Adipocyte (in vitro differentiated cells): ENCODE measurements at regions not wholly inside any gene's neighbourhood (a gene's known extent, or its start where the extent isn't known, plus 50 kb on each side); places are given as distances from the start of the nearest gene placed in this dataset.

Source experiments
- DNase-seq: peaks from one replicate; pipeline ENCODE4 v3.0.0-alpha.2; 2015; ENCODE audit warnings: low read depth
- H3K27me3 ChIP-seq: replicated peaks from 2 replicates; pipeline ENCODE4 v1.7.0; 2013; ENCODE audit warnings: mild to moderate bottlenecking, low read length, moderate library complexity; ENCODE audit not compliant: control insufficient read depth, insufficient read depth
- H3K36me3 ChIP-seq: 2 replicates; pipeline ENCODE4 v1.7.0; 2013; ENCODE audit warnings: low read length, mild to moderate bottlenecking, moderate library complexity; ENCODE audit not compliant: control insufficient read depth, insufficient read depth, severe bottlenecking
- H3K4me1 ChIP-seq: 2 replicates; pipeline ENCODE4 v1.7.0; 2013; ENCODE audit warnings: mild to moderate bottlenecking, low read length, moderate library complexity; ENCODE audit not compliant: control insufficient read depth, insufficient read depth
- H3K4me3 ChIP-seq: 2 replicates; pipeline ENCODE4 v1.7.0; 2013; ENCODE audit warnings: mild to moderate bottlenecking, low read length, moderate library complexity
- H3K9ac ChIP-seq: 2 replicates; pipeline ENCODE4 v1.7.0; 2013; ENCODE audit warnings: mild to moderate bottlenecking, low read length, moderate library complexity
- H3K9me3 ChIP-seq: 2 replicates; pipeline ENCODE4 v1.7.0; 2013; ENCODE audit warnings: mild to moderate bottlenecking, low read length, moderate library complexity; ENCODE audit not compliant: control insufficient read depth

- Histone ChIP-seq H3K27me3 (no peaks in the 10 kb centered on the region), H3K9me3 (no peaks in the 10 kb centered on the region), H3K36me3 (no peaks in the 10 kb centered on the region), H3K4me1 (no peaks in the 10 kb centered on the region), H3K9ac (no peak overlapping the region), H3K4me3 (no peak overlapping the region)
- no peak for DNase-seq
These were observed 1307.9 kb upstream of the CDH6 start for GRCh38 chr5:29885595-29885994.

DNA sequence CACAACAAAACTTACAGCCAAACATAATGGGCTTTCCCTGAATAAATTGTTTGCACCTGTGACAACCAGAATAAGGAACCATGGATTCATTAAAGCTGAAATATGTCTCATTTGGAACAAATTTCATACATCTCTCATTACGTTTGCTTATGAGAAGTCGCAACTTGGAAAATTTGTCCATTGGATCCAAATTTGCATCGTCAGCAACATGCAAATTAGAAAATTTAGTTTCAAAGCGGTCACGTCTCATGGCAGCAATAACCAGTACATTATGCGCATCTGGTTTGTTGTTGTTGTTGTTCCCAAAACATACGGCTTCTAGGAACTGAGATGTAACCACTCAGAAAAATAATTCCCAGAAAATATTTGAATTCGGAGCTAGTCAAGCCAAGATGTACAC lies 1311.5 kb upstream of the CDH6 start:
- Histone ChIP-seq H3K4me3 (no peak overlapping the region), H3K9me3 (peaks cover 7% of the 10 kb centered on the region), H3K27me3 (no peaks in the 10 kb centered on the region), H3K9ac (no peak overlapping the region), H3K36me3 (no peaks in the 10 kb centered on the region), H3K4me1 (no peaks in the 10 kb centered on the region)
- DNase-seq, result no peak

GRCh38 chr5:29879401-29879800 lies 1314.1 kb upstream of the CDH6 start:
- H3K4me3 ChIP-seq, result no peak overlapping the region
- no peaks in the 10 kb centered on the region for H3K36me3 ChIP-seq
- H3K4me1 ChIP-seq, result no peaks in the 10 kb centered on the region
- peaks cover 7% of the 10 kb centered on the region for H3K9me3 ChIP-seq
- H3K9ac ChIP-seq, result no peak overlapping the region
- DNase-seq, result no peak
- no peaks in the 10 kb centered on the region for H3K27me3 ChIP-seq

DNA sequence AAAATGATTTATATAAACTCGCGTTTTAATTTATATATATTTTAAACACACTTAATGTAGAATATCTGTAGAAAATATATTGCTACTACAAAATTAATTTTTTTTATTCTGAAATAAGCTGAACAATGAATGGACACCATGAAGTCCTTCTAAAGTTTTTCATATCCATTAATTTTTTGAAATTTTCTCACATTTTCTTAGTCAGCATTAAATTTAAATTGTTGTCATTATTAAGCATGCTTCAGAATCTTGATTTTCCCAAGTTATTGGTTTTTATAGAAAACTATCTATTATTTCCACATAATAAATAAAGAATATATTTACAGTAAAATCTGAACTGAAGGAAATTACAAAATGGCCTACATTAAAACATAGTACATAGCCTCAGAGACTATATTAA lies 1314.9 kb upstream of the CDH6 start:
- H3K4me3 ChIP-seq, result no peak overlapping the region
- no peak overlapping the region for H3K9ac ChIP-seq
- H3K27me3 ChIP-seq, result no peaks in the 10 kb centered on the region
- H3K4me1 ChIP-seq, result no peaks in the 10 kb centered on the region
- H3K9me3 ChIP-seq, result peaks cover 7% of the 10 kb centered on the region
- no peak for DNase-seq
- no peaks in the 10 kb centered on the region for H3K36me3 ChIP-seq

DNA sequence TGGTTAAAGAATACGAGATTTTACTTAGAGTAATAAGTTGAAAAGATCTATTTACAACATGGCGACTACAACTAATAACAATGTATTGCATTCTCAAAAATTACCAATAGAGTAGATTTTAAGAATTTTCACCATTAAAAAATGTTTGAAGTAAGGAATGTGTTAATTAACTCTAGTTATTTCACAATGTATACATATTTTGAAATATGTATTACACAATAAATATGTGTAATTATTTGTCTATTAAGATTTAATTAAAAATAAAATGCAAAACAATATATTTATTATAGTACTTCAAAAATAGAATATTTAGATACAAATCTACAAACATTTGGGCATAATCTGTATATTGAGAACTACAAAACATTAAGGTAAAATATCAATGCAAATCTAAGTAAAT lies 1326.3 kb upstream of the CDH6 start:
- no peak overlapping the region for H3K4me3 ChIP-seq
- H3K27me3 ChIP-seq, result no peaks in the 10 kb centered on the region
- H3K36me3 ChIP-seq, result no peaks in the 10 kb centered on the region
- no peaks in the 10 kb centered on the region for H3K4me1 ChIP-seq
- DNase-seq, result no peak
- H3K9me3 ChIP-seq, result peaks cover 3% of the 10 kb centered on the region
- H3K9ac ChIP-seq, result no peak overlapping the region

- Histone ChIP-seq H3K4me3 (no peak overlapping the region), H3K27me3 (no peaks in the 10 kb centered on the region), H3K4me1 (no peaks in the 10 kb centered on the region), H3K9ac (no peak overlapping the region), H3K9me3 (peaks cover 4% of the 10 kb centered on the region), H3K36me3 (no peaks in the 10 kb centered on the region)
- DNase-seq, result no peak
These were observed 1339.7 kb upstream of the CDH6 start for GRCh38 chr5:29853711-29854220.

- DNase-seq, result no peak
- Histone ChIP-seq H3K27me3 (no peaks in the 10 kb centered on the region), H3K36me3 (no peaks in the 10 kb centered on the region), H3K4me3 (no peak overlapping the region), H3K4me1 (no peaks in the 10 kb centered on the region), H3K9ac (no peak overlapping the region), H3K9me3 (peaks cover 4% of the 10 kb centered on the region)
These were observed 1341.2 kb upstream of the CDH6 start for GRCh38 chr5:29852329-29852728.

DNA sequence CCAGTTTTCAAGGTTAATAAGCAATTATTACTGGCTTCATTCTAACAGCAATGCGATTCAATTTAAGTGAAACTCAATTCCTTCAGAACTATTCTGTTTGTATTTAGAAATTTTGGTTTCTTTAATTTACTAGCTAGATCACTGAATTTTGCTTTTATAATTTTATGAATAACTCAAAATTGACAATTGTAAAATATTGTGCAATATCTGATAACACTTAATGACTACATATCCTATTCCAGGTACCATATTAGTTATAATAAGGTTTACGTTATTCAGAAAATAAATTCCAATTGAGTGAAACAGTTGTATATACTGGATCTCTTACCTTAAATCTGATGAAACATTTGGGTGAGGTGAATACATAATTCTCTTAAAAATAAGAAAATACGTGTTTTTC lies 1348.3 kb upstream of the CDH6 start:
- Histone ChIP-seq H3K4me1 (no peaks in the 10 kb centered on the region), H3K9me3 (no peaks in the 10 kb centered on the region), H3K36me3 (no peaks in the 10 kb centered on the region), H3K27me3 (no peaks in the 10 kb centered on the region), H3K9ac (no peak overlapping the region), H3K4me3 (no peak overlapping the region)
- no peak for DNase-seq

GRCh38 chr5:29833394-29833793 lies 1360.1 kb upstream of the CDH6 start:
- no peak for DNase-seq
- H3K27me3 ChIP-seq, result no peaks in the 10 kb centered on the region

GRCh38 chr5:29822521-29822920 lies 1371.0 kb upstream of the CDH6 start:
- Histone ChIP-seq H3K27me3 (no peaks in the 10 kb centered on the region), H3K9ac (no peak overlapping the region), H3K4me1 (no peaks in the 10 kb centered on the region), H3K4me3 (no peak overlapping the region), H3K9me3 (peaks cover 3% of the 10 kb centered on the region), H3K36me3 (no peaks in the 10 kb centered on the region)
- DNase-seq, result no peak

More at GRCh38 chr5:29833394-29833793, 1360.1 kb upstream of the CDH6 start:
- Histone ChIP-seq H3K4me3 (no peak overlapping the region), H3K4me1 (no peaks in the 10 kb centered on the region), H3K9me3 (peaks cover 10% of the 10 kb centered on the region), H3K9ac (no peak overlapping the region), H3K36me3 (no peaks in the 10 kb centered on the region)

DNA sequence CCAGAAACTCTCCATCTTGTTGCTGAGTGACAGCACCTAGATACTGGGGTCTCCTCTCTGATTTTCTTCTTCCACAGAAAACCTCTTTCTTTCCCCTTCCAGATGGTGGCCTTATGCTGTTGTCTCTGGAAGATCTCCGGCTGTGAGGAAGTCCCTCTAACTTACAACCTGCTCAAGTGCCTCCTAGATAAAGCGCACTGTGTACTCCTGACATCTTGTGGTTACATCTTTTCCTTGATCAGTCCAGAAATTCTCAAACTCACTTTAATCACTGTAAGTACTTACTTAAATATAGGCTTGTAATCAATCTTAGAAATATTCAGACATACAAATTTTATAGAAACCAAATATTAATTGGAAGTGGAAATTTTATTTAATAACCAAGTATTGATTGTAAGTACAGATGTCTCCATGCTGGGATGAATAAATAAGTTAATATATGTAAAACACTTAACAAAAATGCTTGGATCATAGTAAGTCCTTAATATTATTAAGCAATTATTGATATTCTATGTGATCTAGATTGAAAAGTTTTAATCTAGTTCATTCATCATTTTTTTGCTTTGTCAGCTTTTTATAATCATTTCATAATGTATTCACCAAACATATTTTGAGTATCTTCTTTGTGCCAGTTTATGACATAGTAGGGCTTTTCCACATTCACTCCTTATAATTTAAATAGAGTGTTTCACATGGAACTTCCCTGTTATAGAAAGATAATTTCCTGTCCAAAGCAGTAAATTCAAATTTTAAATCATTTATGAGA lies 1381.4 kb upstream of the CDH6 start:
- Histone ChIP-seq H3K9me3 (no peaks in the 10 kb centered on the region), H3K4me1 (no peaks in the 10 kb centered on the region), H3K27me3 (no peaks in the 10 kb centered on the region), H3K36me3 (no peaks in the 10 kb centered on the region), H3K4me3 (no peak overlapping the region), H3K9ac (no peak overlapping the region)
- no peak for DNase-seq

GRCh38 chr5:29805804-29806203 lies 1387.7 kb upstream of the CDH6 start:
- H3K4me1 ChIP-seq, result no peaks in the 10 kb centered on the region
- no peak overlapping the region for H3K4me3 ChIP-seq
- H3K36me3 ChIP-seq, result no peaks in the 10 kb centered on the region
- H3K9ac ChIP-seq, result no peak overlapping the region
- peaks cover 2% of the 10 kb centered on the region for H3K9me3 ChIP-seq
- no peak for DNase-seq
- no peaks in the 10 kb centered on the region for H3K27me3 ChIP-seq
